DOHH2 (cell line): ENCODE measurements at regions not wholly inside any gene's neighbourhood (a gene's known extent, or its start where the extent isn't known, plus 50 kb on each side); places are given as distances from the start of the nearest gene placed in this dataset.

ENCODE experiments used
- CTCF ChIP-seq: fragments of 200-600 bp; sonication (generic); IDR thresholded peaks from one replicate; pipeline ENCODE4 v1.5.1; 2014; ENCODE audit warnings: antibody characterized with exemption, mild to moderate bottlenecking, low read depth, low read length; ENCODE audit not compliant: poor library complexity, severe bottlenecking
- EZH2phosphoT487 ChIP-seq: fragments of 200-600 bp; sonication (generic); IDR thresholded peaks from 2 replicates; pipeline ENCODE4 v1.6.1; 2017; ENCODE audit warnings: borderline replicate concordance, mild to moderate bottlenecking, antibody characterized with exemption, low read length, moderate library complexity, mixed read lengths

- TF ChIP-seq CTCF, result no peak
- no peak for TF ChIP-seq EZH2phosphoT487
Measured at GRCh38 chr20:57910716-57911115, 200.9 kb upstream of the PMEPA1 start.
